ENCODE measurements at regions not wholly inside any gene's neighbourhood (a gene's known extent, or its start where the extent isn't known, plus 50 kb on each side); places are given as distances from the start of the nearest gene placed in this dataset.

DNA sequence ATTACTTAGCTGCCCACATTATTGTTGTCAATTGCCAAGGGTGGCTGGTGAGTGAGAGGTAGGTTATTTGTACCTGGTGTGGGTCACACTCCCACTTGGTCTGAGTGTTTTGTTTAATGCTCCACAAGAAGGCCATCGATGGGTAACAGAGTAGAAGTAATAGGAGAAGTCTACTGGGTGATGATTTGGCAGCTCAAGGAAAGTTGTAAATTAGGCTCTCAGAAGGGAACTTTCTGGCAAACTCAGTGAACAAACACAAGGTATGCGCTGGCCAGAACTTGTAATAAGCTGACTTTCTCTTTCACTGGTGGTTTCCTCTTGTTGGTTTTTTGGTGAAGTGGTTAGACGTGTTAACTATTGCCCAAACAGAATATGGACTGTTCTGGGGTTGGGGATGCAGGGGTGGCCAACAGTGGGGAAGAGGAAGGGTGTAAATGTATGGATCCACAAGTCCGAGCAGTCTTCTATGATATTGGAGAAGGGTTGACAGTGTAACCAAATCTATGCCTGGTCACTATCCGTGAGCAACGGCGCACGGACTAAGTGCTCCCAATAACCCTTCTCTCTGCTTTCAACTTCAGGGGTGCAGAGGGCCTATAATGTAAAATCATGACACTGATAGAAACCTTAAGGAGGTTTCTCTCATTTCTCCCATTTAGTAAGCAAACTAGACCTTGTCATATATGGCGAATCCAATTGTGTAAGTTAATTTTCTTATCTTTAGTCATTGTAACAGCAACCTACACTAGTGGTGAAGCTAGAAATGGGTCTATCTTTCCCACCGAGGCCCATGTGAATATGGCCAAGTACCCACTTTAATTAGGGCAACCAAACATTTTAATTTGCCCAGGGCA is 212.8 kb downstream of the PTEN start:
- no peaks in the 10 kb centered on the region for H3K27me3 ChIP-seq (ENCODE audit: control insufficient read depth in 1 of 2, insufficient read depth in 2 of 2, low read length in 2 of 2)

GRCh38 chr10:88077977-88078376 is 214.6 kb downstream of the PTEN start:
- no peaks in the 10 kb centered on the region for H3K36me3 ChIP-seq (ENCODE audit: insufficient read depth, low read length)
- TF ChIP-seq CTCF (IDR thresholded peaks at IDR 0.05), result no peak
- intact Hi-C loops (cut with DNase I, micrococcal nuclease), result no loop called here
- Mint-ChIP-seq H3K36me3 (ENCODE audit: low read depth) (no peaks in the 10 kb centered on the region), H3K27ac (no peak overlapping the region), H3K4me1 (ENCODE audit: low read depth) (peaks cover 10% of the 10 kb centered on the region), H3K9me3 (no peaks in the 10 kb centered on the region), H3K4me3 (no peak overlapping the region), H3K27me3 (no peaks in the 10 kb centered on the region)
- no peaks in the 10 kb centered on the region for H3K27me3 ChIP-seq (ENCODE audit: control insufficient read depth in 1 of 2, insufficient read depth in 2 of 2, low read length in 2 of 2)
- ChIA-PET POLR2A (interaction anchor here (1.4 kb wide), 1 partner anchor 216 kb away, joined by 3 read pairs; no protein-coding TSS in a partner anchor), CTCF (no interaction called here)
- no peak overlapping the region for H3K4me3 ChIP-seq (ENCODE audit: low read length)
- ATAC-seq (ENCODE audit: poor library complexity), result no peak
- no peaks in the 10 kb centered on the region for H3K9me3 ChIP-seq (ENCODE audit: control insufficient read depth in 1 of 2, insufficient read depth in 1 of 2, low read length in 2 of 2)
- no peaks in the 10 kb centered on the region for H3K4me1 ChIP-seq (ENCODE audit: insufficient read depth, low read length)
- no peak for DNase-seq
- no peak overlapping the region for H3K27ac ChIP-seq (ENCODE audit: low read depth in 1 of 2, low read length in 2 of 2)

More for the DNA sequence above, 212.8 kb downstream of the PTEN start:
- Histone ChIP-seq H3K4me1 (ENCODE audit: insufficient read depth, low read length) (peaks cover 4% of the 10 kb centered on the region), H3K27ac (ENCODE audit: low read depth in 1 of 2, low read length in 2 of 2) (no peak overlapping the region), H3K9me3 (ENCODE audit: control insufficient read depth in 1 of 2, insufficient read depth in 1 of 2, low read length in 2 of 2) (no peaks in the 10 kb centered on the region), H3K4me3 (ENCODE audit: low read length) (no peak overlapping the region), H3K36me3 (ENCODE audit: insufficient read depth, low read length) (no peaks in the 10 kb centered on the region)
- no peaks in the 10 kb centered on the region for H3K36me3 Mint-ChIP-seq (ENCODE audit: low read depth)
- no peak for TF ChIP-seq CTCF (IDR thresholded peaks at IDR 0.05)
- H3K4me3 Mint-ChIP-seq, result no peak overlapping the region
- no peaks in the 10 kb centered on the region for H3K27me3 Mint-ChIP-seq
- POLR2A ChIA-PET, result interaction anchor here (1.4 kb wide), 1 partner anchor 214 kb away, joined by 3 read pairs; no protein-coding TSS in a partner anchor
- H3K27ac Mint-ChIP-seq, result no peak overlapping the region
- ATAC-seq (ENCODE audit: poor library complexity) (no peak), DNase-seq (no peak)
- CTCF ChIA-PET, result no interaction called here
- H3K4me1 Mint-ChIP-seq (ENCODE audit: low read depth), result peaks cover 14% of the 10 kb centered on the region
- intact Hi-C loops (cut with DNase I, micrococcal nuclease), result no loop called here
- H3K9me3 Mint-ChIP-seq, result no peaks in the 10 kb centered on the region

GRCh38 chr10:88080213-88080612 is 216.8 kb downstream of the PTEN start:
- Histone ChIP-seq H3K9me3 (ENCODE audit: control insufficient read depth in 1 of 2, insufficient read depth in 1 of 2, low read length in 2 of 2) (no peaks in the 10 kb centered on the region), H3K4me1 (ENCODE audit: insufficient read depth, low read length) (no peaks in the 10 kb centered on the region), H3K4me3 (ENCODE audit: low read length) (no peak overlapping the region), H3K27ac (ENCODE audit: low read depth in 1 of 2, low read length in 2 of 2) (no peak overlapping the region), H3K36me3 (ENCODE audit: insufficient read depth, low read length) (no peaks in the 10 kb centered on the region), H3K27me3 (ENCODE audit: control insufficient read depth in 1 of 2, insufficient read depth in 2 of 2, low read length in 2 of 2) (no peaks in the 10 kb centered on the region)
- ChIA-PET POLR2A (no interaction called here), CTCF (no interaction called here)
- Mint-ChIP-seq H3K4me1 (ENCODE audit: low read depth) (peaks cover 11% of the 10 kb centered on the region), H3K4me3 (no peak overlapping the region), H3K27ac (no peak overlapping the region), H3K27me3 (no peaks in the 10 kb centered on the region), H3K9me3 (no peaks in the 10 kb centered on the region), H3K36me3 (ENCODE audit: low read depth) (no peaks in the 10 kb centered on the region)
- ATAC-seq (ENCODE audit: poor library complexity) (no peak), DNase-seq (no peak)
- intact Hi-C loops (cut with DNase I, micrococcal nuclease), result no loop called here
- no peak for TF ChIP-seq CTCF (IDR thresholded peaks at IDR 0.05)
